Naive thymus-derived CD4-positive, alpha-beta T cell (primary cell): ENCODE measurements at regions not wholly inside any gene's neighbourhood (a gene's known extent, or its start where the extent isn't known, plus 50 kb on each side); places are given as distances from the start of the nearest gene placed in this dataset.
"Not testable (repeated sequence)": the region's sequence is repeated elsewhere in the genome, so short reads cannot be mapped to it uniquely, and the experiment has no call there.

Experiments used
- ATAC-seq: fragments of 150-1000 bp; cut with Tn5 transposase; 2 replicates; pipeline ENCODE4 v1.10.0; 2021; ENCODE audit warnings: mild to moderate bottlenecking, moderate library complexity
- CTCF ChIA-PET: fragments of 350-600 bp; sonication (Branson Sonifier 250); formaldehyde crosslinking; loops from one replicate; lab custom pipeline; 2021; ENCODE audit warnings: antibody characterized with exemption; lab: Charles Lee
- POLR2A ChIA-PET: fragments of 350-600 bp; sonication (Branson Sonifier 250); formaldehyde crosslinking; loops from one replicate; lab custom pipeline; 2021; ENCODE audit warnings: antibody characterized with exemption, inconsistent platforms; lab: Charles Lee
- DNase-seq, 9 donors: peaks; one replicate each; pipeline versions ENCODE4 v3.0.0 to v3.0.0-alpha.2; 2020 to 2022; ENCODE audit warnings: mixed read lengths in 1 of 9
- H3K27ac ChIP-seq: one replicate; pipeline ENCODE4 v1.7.0; 2013; ENCODE audit warnings: mild to moderate bottlenecking, low read depth, low read length, moderate library complexity
- H3K27me3 ChIP-seq, 2 donors: one replicate each; pipeline ENCODE4 v1.7.0; 2013; ENCODE audit warnings: low read length in 2 of 2, mild to moderate bottlenecking in 2 of 2, moderate library complexity in 2 of 2; ENCODE audit not compliant: control insufficient read depth in 2 of 2, insufficient read depth in 2 of 2
- H3K36me3 ChIP-seq, 3 experiments: 1 replicate in 2 of 3; 2 replicates in 1 of 3; pipeline ENCODE4 v1.7.0; 2013; ENCODE audit warnings: low read length in 3 of 3, mild to moderate bottlenecking in 3 of 3, moderate library complexity in 1 of 3; ENCODE audit not compliant: insufficient read depth in 3 of 3, control insufficient read depth in 2 of 3
- H3K4me1 ChIP-seq, 2 donors: one replicate each; pipeline ENCODE4 v1.7.0; 2013; ENCODE audit warnings: low read length in 2 of 2, mild to moderate bottlenecking in 2 of 2, moderate library complexity in 1 of 2; ENCODE audit not compliant: control insufficient read depth in 2 of 2, insufficient read depth in 2 of 2
- H3K4me3 ChIP-seq: 2 replicates; pipeline ENCODE4 v1.7.0; 2013; ENCODE audit warnings: mild to moderate bottlenecking, low read length
- H3K9me3 ChIP-seq, 3 experiments: 1 replicate in 2 of 3; 2 replicates in 1 of 3; pipeline ENCODE4 v1.7.0; 2013; ENCODE audit warnings: low read length in 3 of 3; ENCODE audit not compliant: control insufficient read depth in 2 of 3
- H3K27ac Mint-ChIP-seq, 9 donors: one replicate each; pipeline ENCODE4 v1.8.0; 2020 to 2022; ENCODE audit warnings: mixed read lengths in 9 of 9, mild to moderate bottlenecking in 8 of 9, moderate library complexity in 5 of 9, inconsistent platforms in 2 of 9
- H3K27me3 Mint-ChIP-seq, 5 donors: one replicate each; pipeline ENCODE4 v1.8.0; 2021 to 2022; ENCODE audit warnings: mixed read lengths in 5 of 5, mild to moderate bottlenecking in 1 of 5
- H3K36me3 Mint-ChIP-seq, 5 donors: one replicate each; pipeline ENCODE4 v1.8.0; 2020 to 2022; ENCODE audit warnings: mixed read lengths in 5 of 5, mild to moderate bottlenecking in 3 of 5, inconsistent platforms in 1 of 5
- H3K4me1 Mint-ChIP-seq, 7 donors: one replicate each; pipeline ENCODE4 v1.8.0; 2020 to 2022; ENCODE audit warnings: mixed read lengths in 7 of 7, mild to moderate bottlenecking in 3 of 7, inconsistent platforms in 1 of 7
- H3K4me3 Mint-ChIP-seq, 10 donors: one replicate each; pipeline ENCODE4 v1.8.0; 2020 to 2022; ENCODE audit warnings: mild to moderate bottlenecking in 10 of 10, mixed read lengths in 10 of 10, moderate library complexity in 6 of 10, inconsistent platforms in 2 of 10
- H3K9me3 Mint-ChIP-seq, 11 donors: one replicate each; pipeline ENCODE4 v1.8.0; 2020 to 2022; ENCODE audit warnings: mixed read lengths in 11 of 11, mild to moderate bottlenecking in 4 of 11, inconsistent platforms in 1 of 11, moderate library complexity in 1 of 11
- intact Hi-C, 2 donors: fragments of 100-400 bp; cut with micrococcal nuclease; formaldehyde crosslinking; loops; one replicate each; pipeline ENCODE4 v1.15.1; 2023

GRCh38 chr5:98333921-98334320 lies 439.5 kb upstream of the RGMB start:
- POLR2A ChIA-PET = no interaction called here
- H3K4me3 Mint-ChIP-seq = no peak overlapping the region
- H3K9me3 Mint-ChIP-seq = peaks cover 0 to 2% (median 0%) of the 10 kb centered on the region in 11 donors
- Histone ChIP-seq H3K36me3 (no peaks in the 10 kb centered on the region), H3K4me1 (no peaks in the 10 kb centered on the region), H3K9me3 (no peaks in the 10 kb centered on the region), H3K27me3 (no peaks in the 10 kb centered on the region), H3K4me3 (no peak overlapping the region), H3K27ac (no peak overlapping the region)
- no peaks in the 10 kb centered on the region for H3K36me3 Mint-ChIP-seq
- H3K27ac Mint-ChIP-seq = no peak overlapping the region
- peaks cover 0 to 4% (median 0%) of the 10 kb centered on the region in 5 donors for H3K27me3 Mint-ChIP-seq
- no peaks in the 10 kb centered on the region for H3K4me1 Mint-ChIP-seq
- DNase-seq (no peak), ATAC-seq (no peak)
- CTCF ChIA-PET = no interaction called here
- intact Hi-C loops = no loop called here

- Mint-ChIP-seq H3K27me3 (peaks cover 0 to 4% (median 0%) of the 10 kb centered on the region in 5 donors), H3K4me3 (no peak overlapping the region), H3K4me1 (no peaks in the 10 kb centered on the region), H3K9me3 (peaks cover 0 to 2% (median 0%) of the 10 kb centered on the region in 11 donors), H3K36me3 (no peaks in the 10 kb centered on the region), H3K27ac (no peak overlapping the region)
- H3K27me3 ChIP-seq = no peaks in the 10 kb centered on the region
- ATAC-seq (no peak), DNase-seq (no peak)
- no peaks in the 10 kb centered on the region for H3K9me3 ChIP-seq
- H3K4me1 ChIP-seq = no peaks in the 10 kb centered on the region
- intact Hi-C loops = no loop called here
- H3K27ac ChIP-seq = no peak overlapping the region
- H3K4me3 ChIP-seq = no peak overlapping the region
- POLR2A ChIA-PET = no interaction called here
- CTCF ChIA-PET = no interaction called here
- no peaks in the 10 kb centered on the region for H3K36me3 ChIP-seq
These were observed 438.5 kb upstream of the RGMB start for GRCh38 chr5:98334946-98335345.

- no peak for ATAC-seq
These were observed 434.2 kb upstream of the RGMB start for GRCh38 chr5:98339141-98339848.

GRCh38 chr5:98341038-98342032 lies 432.1 kb upstream of the RGMB start:
- H3K27ac Mint-ChIP-seq = no peak overlapping the region
- DNase-seq (no peak), ATAC-seq (no peak)
- H3K36me3 ChIP-seq = no peaks in the 10 kb centered on the region
- no peaks in the 10 kb centered on the region for H3K9me3 ChIP-seq
- CTCF ChIA-PET = no interaction called here
- intact Hi-C loops = no loop called here
- H3K9me3 Mint-ChIP-seq = peaks cover 0 to 7% (median 2%) of the 10 kb centered on the region in 11 donors
- no peaks in the 10 kb centered on the region for H3K4me1 ChIP-seq
- no peak overlapping the region for H3K4me3 ChIP-seq
- peaks cover 0 to 6% (median 0%) of the 10 kb centered on the region in 5 donors for H3K27me3 Mint-ChIP-seq
- POLR2A ChIA-PET = no interaction called here
- no peaks in the 10 kb centered on the region for H3K4me1 Mint-ChIP-seq
- no peak overlapping the region for H3K4me3 Mint-ChIP-seq
- H3K36me3 Mint-ChIP-seq = no peaks in the 10 kb centered on the region
- no peak overlapping the region for H3K27ac ChIP-seq
- no peaks in the 10 kb centered on the region for H3K27me3 ChIP-seq

More at GRCh38 chr5:98339141-98339848, 434.2 kb upstream of the RGMB start:
- no peak overlapping the region for H3K27ac ChIP-seq
- no peaks in the 10 kb centered on the region for H3K36me3 ChIP-seq
- Mint-ChIP-seq H3K27ac (no peak overlapping the region), H3K4me3 (no peak overlapping the region), H3K4me1 (no peaks in the 10 kb centered on the region), H3K27me3 (peaks cover 0 to 6% (median 0%) of the 10 kb centered on the region in 5 donors), H3K9me3 (peaks cover 0 to 3% (median 0%) of the 10 kb centered on the region in 11 donors), H3K36me3 (no peaks in the 10 kb centered on the region)
- no peaks in the 10 kb centered on the region for H3K27me3 ChIP-seq
- H3K4me1 ChIP-seq = no peaks in the 10 kb centered on the region
- no peaks in the 10 kb centered on the region for H3K9me3 ChIP-seq
- CTCF ChIA-PET = no interaction called here
- no peak for DNase-seq
- H3K4me3 ChIP-seq = no peak overlapping the region
- POLR2A ChIA-PET = no interaction called here
- intact Hi-C loops = no loop called here

DNA sequence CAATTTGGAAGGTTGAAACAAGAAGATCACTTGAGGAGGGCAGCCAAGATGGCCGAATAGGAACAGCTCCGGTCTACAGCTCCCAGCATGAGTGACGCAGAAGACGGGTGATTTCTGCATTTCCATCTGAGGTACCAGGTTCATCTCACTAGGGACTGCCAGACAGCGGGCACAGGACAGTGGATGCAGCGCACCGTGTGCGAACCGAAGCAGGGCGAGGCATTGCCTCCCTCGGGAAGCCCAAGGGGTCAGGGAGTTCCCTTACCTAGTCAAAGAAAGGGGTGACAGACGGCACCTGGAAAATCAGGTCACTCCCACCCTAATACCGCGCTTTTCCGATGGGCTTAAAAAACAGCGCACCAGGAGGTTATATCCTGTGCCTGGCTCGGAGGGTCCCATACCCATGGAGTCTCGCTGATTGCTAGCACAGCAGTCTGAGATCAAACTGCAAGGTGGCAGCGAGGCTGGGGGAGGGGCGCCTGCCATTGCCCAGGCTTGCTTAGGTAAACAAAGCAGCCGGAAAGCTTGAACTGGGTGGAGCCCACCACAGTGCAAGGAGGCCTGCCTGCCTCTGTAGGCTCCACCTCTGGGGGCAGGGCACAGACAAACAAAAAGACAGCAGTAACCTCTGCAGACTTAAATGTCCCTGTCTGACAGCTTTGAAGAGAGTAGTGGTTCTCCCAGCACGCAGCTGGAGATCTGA lies 430.4 kb upstream of the RGMB start:
- ATAC-seq, intact Hi-C loops: not testable (repeated sequence)

GRCh38 chr5:98349251-98349989 lies 424.0 kb upstream of the RGMB start:
- Mint-ChIP-seq H3K4me1 (no peaks in the 10 kb centered on the region), H3K27me3 (peaks cover 0 to 3% (median 0%) of the 10 kb centered on the region in 5 donors), H3K36me3 (no peaks in the 10 kb centered on the region), H3K4me3 (no peak overlapping the region), H3K27ac (no peak overlapping the region), H3K9me3 (peaks cover 0 to 22% (median 11%) of the 10 kb centered on the region in 11 donors)
- Histone ChIP-seq H3K27me3 (no peaks in the 10 kb centered on the region), H3K27ac (no peak overlapping the region), H3K4me1 (no peaks in the 10 kb centered on the region), H3K4me3 (no peak overlapping the region), H3K36me3 (no peaks in the 10 kb centered on the region), H3K9me3 (peaks cover 0 to 7% (median 0%) of the 10 kb centered on the region in 3 experiments)
- POLR2A ChIA-PET = no interaction called here
- CTCF ChIA-PET = no interaction called here
- intact Hi-C loops = loop anchor here in 1 of 2 donors (2.0 kb wide), 1 partner anchor 1119 kb away; no protein-coding TSS in a partner anchor
- ATAC-seq (no peak), DNase-seq (no peak)

More for the DNA sequence above, 430.4 kb upstream of the RGMB start:
- H3K27ac ChIP-seq, H3K4me1 Mint-ChIP-seq, H3K36me3 Mint-ChIP-seq, POLR2A ChIA-PET, H3K27ac Mint-ChIP-seq, H3K9me3 ChIP-seq, H3K4me3 ChIP-seq, H3K36me3 ChIP-seq, H3K27me3 Mint-ChIP-seq, DNase-seq, H3K27me3 ChIP-seq, H3K9me3 Mint-ChIP-seq, H3K4me3 Mint-ChIP-seq, CTCF ChIA-PET, H3K4me1 ChIP-seq: not testable (repeated sequence)
